SW480 (cell line): ENCODE measurements at regions not wholly inside any gene's neighbourhood (a gene's known extent, or its start where the extent isn't known, plus 50 kb on each side); places are given as distances from the start of the nearest gene placed in this dataset.
"Not testable (repeated sequence)": the region's sequence is repeated elsewhere in the genome, so short reads cannot be mapped to it uniquely, and the experiment has no call there.

Experiments used
- DNase-seq: peaks from one replicate; pipeline ENCODE4 v3.0.0-alpha.2; 2016; ENCODE audit warnings: low spot score

DNA sequence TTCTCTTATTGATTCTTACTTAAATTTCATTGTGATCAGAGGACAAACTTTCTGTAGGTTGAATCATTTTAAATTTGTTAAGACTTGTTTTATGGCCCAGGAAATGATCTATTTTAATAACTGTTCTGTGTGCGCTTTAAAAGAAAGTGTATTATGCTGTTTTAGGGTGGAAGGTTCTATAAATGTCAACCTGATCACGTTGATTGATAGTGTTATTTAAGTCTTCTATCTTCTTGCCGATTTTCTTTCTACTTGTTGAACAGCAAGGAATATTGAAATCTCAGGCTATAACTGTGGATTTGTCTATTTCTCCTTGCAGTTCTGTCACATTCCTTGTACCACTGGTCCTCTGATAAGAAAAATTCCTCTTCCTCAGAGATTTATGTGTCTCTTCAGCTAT lies 112.7 kb downstream of the TANC2 start:
- no peak for DNase-seq

DNA sequence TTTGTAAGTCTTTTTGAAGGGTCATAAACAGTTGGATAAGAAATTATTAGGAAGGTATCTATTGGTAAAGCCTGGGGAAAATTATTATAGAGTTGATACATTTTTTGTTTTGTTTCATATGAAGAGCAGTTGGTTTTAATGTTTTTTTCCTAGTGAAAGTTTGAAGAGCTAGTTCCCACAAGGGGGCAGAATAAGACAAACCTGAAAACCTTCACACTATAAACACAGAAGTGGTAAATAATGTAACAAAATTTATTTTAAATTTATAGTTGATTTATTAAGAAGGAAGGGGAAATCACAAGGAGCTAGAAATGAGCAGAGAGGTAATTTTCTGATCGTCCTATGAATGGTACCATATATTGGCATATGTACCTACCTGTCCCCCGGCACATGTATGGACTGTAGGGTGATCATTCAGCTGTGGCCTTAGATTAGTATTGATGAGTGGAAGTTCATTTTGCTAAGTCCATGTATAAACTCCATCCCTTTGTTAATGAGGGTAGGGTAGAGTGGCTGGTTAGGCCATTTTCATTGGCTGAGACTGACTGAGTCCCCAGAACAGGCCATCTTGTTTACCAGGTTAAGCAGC lies 116.3 kb downstream of the TANC2 start:
- DNase-seq: peak; percentile 14

- no peak for DNase-seq
These were observed 116.9 kb downstream of the TANC2 start for GRCh38 chr17:63082952-63083351.

DNA sequence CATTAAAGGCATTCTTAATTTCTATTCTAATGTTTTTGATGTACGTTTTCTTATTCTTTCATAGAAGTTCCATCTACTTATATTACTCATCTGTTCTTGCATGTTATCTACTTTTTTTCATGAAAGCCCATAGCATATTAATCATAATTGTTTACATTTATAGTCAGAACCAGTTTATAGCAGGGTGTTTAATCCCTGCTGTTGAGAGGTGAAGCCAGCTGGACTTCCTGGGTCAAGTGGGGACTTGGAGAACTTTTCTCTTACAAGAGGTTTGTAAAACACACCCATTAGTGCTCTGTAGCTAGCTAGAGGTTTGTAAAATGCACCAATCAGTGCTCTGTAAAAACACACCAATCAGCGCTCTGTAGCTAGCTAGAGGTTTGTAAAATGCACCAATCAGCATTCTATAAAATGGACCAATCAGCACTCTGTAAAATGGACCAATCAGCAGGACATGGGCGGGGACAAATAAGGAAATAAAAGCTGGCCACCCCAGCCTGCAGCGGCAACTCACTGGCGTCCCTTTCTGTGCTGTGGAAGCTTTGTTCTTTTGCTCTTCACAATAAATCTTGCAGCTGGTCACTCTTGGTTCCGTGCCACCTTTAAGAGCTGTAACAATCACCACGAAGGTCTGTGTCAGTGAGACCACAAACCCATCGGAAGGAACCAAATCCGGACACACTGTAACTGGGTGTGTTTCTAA lies 120.6 kb downstream of the TANC2 start:
- no peak for DNase-seq

GRCh38 chr17:63090358-63091114 lies 124.5 kb downstream of the TANC2 start:
- not testable (repeated sequence) for DNase-seq

DNA sequence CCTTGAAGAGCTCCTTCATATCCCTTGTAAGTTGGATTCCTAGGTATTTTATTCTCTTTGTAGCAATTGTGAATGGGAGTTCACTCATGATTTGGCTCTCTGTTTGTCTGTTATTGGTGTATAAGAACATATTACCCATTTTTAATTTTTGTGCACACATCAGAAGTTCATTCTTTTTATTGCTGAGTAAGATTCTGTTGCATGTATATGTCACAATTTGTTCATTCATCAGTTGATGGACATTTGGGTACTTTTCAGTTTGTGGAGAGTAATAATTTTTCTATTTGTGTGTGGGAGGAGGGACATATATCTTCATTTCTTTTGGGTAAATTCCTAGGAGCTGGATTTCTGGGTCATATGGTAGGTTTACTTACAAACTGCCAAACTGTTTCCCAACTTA lies 125.9 kb downstream of the TANC2 start:
- not testable (repeated sequence) for DNase-seq

DNA sequence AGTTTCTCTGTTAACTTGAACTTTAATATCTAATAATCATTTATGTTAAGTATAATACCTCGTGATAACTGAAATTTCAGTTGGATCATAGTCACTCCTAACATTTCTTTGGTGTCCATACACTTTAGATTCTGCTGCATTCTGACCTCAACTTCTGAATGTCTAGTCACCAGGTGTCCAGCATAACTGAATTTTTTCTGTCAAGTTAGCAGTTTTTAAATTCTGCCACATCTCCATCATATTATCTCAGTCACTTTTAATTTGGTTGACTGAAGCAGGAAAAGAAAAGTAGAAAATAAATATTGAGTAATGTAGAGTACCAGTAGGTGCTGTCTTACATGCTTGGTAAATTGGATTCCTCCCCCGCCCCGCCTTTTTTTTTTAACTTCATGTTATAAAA lies 128.6 kb downstream of the TANC2 start:
- DNase-seq: no peak

DNA sequence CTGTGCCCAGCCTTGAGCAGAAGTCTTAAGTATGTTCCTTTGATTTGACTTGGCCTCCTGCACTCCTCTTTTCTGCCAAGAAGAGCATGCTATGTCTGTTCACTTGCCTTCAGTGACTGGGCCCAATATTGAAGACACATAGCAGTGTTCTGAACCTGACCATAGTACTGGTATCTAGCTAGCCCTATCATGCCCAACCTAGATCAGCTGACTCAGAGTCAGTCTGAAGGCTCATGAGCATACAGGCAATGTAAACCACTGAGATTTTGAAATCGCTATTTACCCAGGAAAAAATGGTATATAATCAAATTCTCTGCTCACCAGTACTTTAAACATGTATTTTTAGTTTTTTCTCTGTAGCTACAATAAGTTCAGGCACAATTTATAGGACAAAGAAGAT lies 129.4 kb downstream of the TANC2 start:
- no peak for DNase-seq

DNA sequence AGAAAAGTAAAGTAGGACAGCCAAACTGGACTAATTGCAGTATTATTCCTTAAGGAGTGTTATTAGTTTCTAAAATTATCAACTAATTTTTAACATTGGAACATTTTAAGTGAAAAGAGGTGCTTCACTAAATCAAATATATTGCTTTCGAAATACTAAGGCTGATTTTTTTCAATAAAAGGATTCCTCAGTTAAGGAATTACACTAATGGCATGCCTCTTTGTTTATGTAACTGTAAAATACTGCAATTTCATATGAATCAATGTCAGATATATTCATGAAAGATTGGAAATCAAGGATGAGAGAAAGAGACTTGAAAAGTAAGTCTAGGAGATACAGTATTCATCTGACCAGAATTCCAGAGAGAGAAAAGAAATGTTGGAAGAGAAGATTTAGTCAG lies 129.8 kb downstream of the TANC2 start:
- no peak for DNase-seq

- no peak for DNase-seq
These were observed 130.4 kb downstream of the TANC2 start for GRCh38 chr17:63096426-63096825.

GRCh38 chr17:63099425-63099824 lies 133.4 kb downstream of the TANC2 start:
- DNase-seq: no peak

GRCh38 chr17:63102034-63102433 lies 136.0 kb downstream of the TANC2 start:
- no peak for DNase-seq

DNA sequence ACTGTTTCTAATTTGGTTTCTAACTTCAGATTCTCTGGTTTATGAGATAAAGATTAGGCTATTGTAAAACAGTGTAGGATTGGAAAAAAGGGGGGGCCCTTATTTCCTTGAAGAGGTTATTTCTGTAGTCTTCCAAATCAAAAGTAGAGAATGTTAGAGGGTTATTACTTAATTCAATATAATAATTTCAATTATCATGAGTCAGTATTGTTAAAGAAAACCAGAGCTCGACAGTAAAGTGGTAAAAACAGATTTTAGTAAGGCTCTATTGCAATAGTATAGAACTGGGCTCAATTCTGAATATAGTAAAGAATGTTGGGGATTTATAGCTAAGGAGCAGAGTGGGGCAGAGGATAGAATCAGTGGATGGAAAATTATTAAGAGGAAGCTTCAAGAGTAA lies 140.0 kb downstream of the TANC2 start:
- DNase-seq: no peak

- DNase-seq: no peak
These were observed 143.6 kb downstream of the TANC2 start for GRCh38 chr17:63109661-63110060.

DNA sequence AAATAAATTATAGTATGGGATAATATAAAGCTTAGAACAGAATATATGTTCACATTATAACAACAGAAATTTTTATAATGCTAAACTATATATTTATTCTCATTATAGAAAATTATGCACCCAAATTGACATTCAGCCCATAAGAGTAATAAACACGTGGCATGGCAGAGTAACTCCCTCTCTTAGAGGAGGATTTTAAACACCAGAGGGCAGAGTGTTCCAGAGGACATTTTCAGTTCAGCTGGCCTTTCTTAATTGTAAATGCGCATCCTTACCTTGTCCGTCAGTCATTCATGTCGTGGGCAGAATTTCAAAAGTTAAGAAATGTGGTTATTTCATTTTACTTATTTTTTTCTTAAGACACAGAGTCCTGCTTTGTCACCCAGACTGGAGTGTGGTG lies 147.1 kb downstream of the TANC2 start:
- DNase-seq: no peak

DNA sequence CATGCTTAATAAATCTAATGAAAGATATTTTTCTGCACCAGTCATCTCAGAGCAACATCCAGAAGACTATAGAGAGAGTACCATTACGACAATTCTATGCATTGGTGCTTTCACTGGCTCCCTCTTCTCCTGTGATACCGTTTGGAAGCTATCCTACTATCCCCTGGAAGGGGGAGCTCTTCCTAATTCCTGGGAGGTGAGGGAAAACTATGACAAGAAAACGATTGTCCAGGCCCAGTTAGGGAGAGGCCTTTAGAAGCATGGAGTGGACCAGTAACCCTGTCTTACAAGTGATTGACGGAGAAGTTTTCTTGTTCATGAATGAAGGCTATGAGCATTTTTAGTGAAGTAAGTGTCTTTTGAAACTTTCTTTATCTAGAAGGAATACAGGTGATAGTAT lies 150.2 kb downstream of the TANC2 start:
- DNase-seq: peak; percentile 8

GRCh38 chr17:63116967-63117830 lies 151.2 kb downstream of the TANC2 start:
- DNase-seq: no peak

DNA sequence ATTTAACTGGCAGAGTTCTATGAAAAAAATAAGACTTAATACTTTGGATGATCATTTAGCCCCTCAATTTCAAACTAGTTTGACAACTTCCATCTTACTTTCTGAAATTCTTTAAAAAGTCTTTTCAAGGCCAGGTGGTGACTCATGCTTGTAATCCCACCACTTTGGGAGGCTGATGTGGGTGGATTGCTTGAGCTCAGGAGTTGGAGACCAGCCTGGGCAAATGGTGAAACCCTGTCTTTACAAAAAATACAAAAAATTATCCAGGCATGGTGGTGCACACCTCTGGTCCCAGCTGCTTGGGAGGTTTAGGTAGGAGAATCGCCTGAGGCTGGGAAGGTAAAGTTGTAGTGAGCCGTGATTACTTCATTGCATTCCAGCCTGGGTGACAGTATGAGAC lies 154.4 kb downstream of the TANC2 start:
- DNase-seq: no peak

DNA sequence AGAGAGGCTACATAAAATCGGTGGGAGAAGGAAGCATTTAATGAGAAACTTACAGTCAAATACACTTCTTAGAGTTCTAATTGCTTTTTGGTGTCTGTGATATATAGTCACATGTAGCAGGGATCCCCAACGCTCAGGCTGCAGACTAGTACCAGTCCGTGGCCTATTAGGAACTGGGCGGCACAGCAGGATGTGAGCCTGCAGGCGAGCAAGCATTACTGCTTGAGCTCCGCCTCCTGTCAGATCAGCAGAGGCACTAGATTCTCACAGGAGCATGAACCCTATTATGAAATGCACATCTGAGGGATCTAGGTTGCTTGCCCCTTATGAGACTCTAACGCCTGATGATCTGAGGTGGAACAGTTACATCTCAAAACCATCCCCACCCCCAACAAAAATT lies 158.5 kb downstream of the TANC2 start:
- DNase-seq: no peak

DNA sequence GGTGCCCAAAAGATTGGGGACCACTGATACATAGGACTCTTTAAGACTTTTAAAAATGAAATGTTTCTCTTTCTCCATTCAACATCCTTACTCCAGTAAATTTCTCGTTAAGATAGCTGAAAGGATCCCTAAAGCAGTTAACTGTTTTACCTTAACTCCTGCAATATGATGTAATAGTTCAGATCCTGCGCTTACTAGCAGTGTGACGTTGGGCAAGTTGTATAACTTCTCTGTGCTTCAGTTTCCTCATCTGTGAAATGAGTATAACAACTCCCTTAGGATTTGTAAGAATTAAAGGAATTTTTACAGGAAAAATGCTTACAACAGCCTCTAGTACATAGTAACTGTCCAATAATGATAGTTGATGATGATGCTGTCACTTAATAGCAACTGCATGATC lies 158.9 kb downstream of the TANC2 start:
- DNase-seq: no peak

GRCh38 chr17:63125987-63126386 lies 160.0 kb downstream of the TANC2 start:
- DNase-seq: no peak

DNA sequence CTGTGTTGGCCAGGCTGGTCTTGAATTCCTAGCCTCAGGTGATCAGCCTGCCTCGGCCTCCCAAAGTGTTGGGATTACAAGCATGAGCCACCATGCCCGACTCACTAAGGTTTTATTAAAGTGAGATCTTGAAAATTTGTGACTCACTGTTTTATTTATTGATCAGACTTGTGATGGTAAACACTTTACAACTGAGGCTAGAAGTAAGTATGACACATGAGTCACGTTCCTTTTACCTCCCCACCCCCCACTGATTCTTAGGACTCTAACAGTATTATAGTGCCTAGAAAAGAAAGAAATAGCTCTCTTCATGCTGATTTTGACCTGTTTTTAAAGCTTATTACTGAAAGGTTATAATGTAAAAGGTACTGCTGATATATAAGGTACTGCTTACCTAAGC lies 160.6 kb downstream of the TANC2 start:
- DNase-seq: no peak
